CD4-positive, alpha-beta T cell treated with Interleukin-12 subunit alpha and Interleukin-12 subunit beta, for 1 hour (primary cell): ENCODE measurements at regions not wholly inside any gene's neighbourhood (a gene's known extent, or its start where the extent isn't known, plus 50 kb on each side); places are given as distances from the start of the nearest gene placed in this dataset.

Experiments used
- DNase-seq: peaks from one replicate; pipeline ENCODE4 v3.0.0-alpha.2; 2020

DNA sequence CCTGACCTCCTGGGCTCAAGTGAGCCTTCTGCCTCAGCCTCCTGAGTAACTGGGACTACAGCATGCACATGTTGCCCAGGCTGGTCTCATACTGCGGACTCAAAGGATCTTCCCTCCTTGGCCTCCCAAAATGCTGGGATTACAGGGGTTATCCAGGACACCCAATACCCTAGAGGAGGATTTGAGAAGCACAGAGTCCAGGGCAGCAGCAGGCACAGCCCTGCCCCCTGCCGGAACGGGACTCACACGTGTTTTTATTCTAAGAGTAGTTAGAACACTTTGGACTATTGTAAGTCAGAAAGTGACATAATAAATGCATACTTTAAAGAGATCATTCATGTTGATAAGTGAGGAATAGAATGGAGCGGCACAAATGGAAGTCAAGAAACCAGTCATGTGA lies 80.2 kb downstream of the C6orf118 start:
- DNase-seq: no peak

DNA sequence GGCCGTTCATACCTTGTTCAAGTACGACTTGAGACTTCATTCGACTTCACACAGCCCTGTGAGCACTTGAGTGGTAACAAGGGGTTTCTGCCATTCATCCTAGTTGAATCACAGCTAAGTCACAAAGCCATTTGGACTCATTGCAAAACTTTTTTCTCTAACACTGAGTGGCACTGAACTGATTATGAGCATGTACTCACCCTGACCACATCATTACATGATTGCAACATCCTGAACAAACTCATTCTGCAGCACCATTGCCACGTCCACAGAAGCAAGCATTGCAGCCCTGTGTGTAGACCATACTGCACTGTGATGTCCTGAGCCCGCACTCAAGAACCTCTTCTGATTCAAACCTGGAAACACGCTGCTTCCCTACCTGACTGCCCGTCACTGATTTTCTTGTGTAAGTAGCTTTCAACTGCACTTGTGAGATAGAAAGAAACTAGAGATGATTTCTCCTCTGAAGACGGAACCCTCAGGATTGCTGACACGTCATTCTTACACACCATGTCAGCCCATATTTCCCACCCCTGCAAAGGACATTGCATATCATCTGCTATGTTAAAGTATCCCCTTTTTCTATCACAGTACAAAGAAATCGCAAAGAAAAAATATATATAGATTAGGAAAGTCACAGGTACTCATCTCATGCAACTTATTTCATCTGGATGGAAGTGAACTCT lies 81.6 kb downstream of the C6orf118 start:
- DNase-seq: no peak

DNA sequence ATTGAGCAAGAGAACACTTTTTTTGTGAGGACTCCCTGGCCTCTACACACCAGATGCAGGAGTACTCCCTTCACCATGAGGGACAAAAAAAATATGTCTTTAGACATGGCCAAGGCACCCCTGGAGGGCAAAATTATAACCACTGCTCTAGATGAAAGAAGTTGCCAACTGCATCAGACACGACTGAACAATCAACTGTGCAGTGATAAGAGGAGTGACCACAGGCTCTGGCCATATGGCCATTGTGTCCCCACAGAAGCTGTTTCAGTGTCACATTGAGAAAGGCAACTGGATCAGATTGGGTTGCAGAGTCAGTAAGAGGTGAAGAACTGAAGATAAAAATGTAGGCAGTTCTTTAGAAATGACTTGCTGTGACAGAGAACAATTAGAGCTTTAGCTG lies 85.7 kb downstream of the C6orf118 start:
- DNase-seq: no peak

- no peak for DNase-seq
These were observed 86.3 kb downstream of the C6orf118 start for GRCh38 chr6:165223101-165223500.

- no peak for DNase-seq
These were observed 86.9 kb downstream of the C6orf118 start for GRCh38 chr6:165222315-165223025.

DNA sequence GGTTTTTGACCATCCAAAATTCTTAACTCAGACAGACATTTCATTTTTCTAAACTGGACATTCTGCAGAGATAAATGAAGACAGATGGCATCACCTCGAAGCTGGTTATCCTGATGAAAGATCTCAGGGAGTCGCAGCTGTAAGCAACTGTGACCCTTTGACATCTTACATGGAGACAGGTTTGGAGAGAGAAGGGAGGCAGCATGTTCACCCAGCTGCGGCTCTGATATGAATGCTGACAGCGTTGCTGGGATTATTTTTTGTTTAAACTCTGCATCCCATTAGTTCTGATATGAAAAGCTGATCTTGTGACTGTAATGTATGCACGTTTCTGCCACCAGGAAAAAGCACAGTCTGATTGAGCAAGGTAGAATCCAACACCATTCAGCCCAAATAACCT lies 89.4 kb downstream of the C6orf118 start:
- DNase-seq: no peak

GRCh38 chr6:165219629-165220028 lies 89.8 kb downstream of the C6orf118 start:
- no peak for DNase-seq

- DNase-seq: no peak
These were observed 90.6 kb downstream of the C6orf118 start for GRCh38 chr6:165218829-165219228.

DNA sequence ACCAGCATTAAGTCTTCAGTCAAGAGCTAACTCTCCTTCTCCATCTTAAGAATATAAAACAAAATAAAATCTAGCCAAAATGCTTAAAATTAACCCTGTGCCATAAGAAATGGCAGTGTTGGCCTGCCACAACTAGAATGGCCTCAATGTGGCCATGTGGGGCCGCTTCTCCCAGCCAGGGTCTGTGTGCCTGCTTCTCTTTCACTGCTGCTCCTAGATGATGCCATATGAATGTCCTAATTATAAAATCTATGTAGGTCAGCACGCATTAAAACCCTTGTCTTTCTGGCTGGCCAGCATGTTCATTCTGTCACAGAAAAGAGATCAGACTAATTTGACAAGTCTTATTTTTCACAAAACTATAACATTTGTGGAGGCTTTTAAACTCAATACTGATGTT lies 102.6 kb downstream of the C6orf118 start:
- DNase-seq: no peak

DNA sequence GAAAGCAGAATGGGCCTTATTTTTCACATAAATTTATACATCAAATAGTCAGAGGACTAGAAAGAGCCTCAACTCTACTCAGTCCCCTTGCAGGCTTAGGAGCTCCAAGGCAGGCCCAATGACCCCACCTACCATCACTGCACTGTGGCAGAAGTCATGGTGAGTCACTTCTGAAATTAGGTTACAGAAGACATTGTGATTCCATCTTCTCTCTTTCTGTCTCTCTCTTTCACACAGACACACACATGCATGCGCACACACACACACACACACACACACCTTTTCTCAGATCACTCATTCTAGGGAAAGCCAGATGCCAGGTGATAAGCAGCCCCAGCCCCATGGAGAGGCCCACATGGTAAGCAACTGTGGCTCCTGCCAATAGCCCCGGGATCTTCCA lies 103.8 kb downstream of the C6orf118 start:
- DNase-seq: no peak

- no peak for DNase-seq
These were observed 104.4 kb downstream of the C6orf118 start for GRCh38 chr6:165204807-165205545.

GRCh38 chr6:165200178-165200577 lies 109.2 kb downstream of the C6orf118 start:
- no peak for DNase-seq

- no peak for DNase-seq
These were observed 117.9 kb downstream of the C6orf118 start for GRCh38 chr6:165191461-165191860.

DNA sequence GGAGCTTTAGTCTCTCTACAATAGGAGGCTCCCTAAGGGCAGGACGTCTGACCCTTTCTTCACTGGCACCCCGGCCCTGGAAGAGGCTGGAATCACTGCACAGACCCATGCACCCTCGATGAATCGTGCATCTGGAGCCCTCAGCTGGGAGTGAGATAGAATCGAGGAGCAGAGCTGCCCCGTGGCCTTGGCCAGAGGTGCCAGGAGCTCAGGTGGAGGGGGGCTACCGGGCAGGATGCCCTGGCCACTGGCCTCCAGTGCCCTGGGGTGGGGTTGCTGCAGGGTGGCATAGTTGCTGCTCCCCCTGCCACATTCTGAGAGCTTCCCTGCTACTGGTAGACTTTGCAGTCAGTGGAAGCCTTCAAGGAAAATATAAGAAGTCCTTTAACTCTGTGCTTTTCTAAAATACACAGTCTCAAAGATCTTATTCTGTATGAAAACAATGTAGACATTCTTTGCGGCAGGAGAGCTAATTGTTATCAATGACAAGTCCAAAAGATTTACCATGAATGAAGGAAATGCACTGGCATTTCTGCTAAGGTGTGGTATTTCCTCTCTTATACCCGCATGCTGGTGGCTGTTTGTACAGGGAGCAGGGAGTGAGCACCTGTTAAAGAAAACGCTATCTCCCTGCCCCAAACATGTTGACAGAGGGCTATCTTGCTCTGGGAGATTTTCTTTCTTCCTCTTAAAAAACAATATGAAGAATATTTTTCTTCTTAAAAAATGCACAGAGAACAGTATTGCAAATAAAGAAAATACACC lies 122.8 kb downstream of the C6orf118 start:
- no peak for DNase-seq

- DNase-seq: no peak
These were observed 123.4 kb downstream of the C6orf118 start for GRCh38 chr6:165186041-165186440.

DNA sequence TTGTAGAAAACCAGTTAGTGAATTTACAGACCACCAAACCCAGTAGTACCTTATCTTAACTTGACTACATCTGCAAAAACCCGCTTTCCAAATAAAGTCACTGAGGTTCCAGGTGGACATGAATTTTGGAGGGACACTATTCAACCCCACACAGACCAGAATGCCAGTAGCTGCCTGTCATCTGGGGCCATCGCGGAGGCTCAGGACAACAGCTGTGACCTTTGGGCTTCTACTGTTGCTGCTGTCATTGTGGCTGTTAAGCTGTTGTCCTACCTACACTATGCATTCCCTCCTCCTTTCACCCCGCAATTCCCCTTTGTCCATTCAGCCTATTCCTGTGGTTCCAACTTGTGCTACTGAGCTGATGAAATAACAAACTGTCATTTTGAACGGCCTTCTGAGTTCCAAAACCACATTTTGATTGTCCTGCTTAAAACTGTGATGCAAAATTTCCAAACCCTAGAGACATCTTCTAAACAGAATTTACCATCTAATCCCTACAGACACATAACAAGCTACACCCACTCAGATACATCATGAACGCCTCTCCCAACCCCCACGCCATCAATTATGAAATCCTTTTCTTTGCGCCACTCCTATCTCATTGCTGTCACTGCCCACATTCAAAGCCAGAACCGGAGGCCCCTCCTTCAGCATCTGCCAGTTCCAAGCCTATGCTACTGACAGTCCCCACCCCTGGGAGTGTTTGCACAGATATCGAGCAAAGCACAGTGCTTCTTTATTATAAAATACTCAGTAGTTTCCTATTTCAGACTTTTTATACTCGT lies 125.0 kb downstream of the C6orf118 start:
- DNase-seq: no peak

GRCh38 chr6:165183496-165184140 lies 125.8 kb downstream of the C6orf118 start:
- DNase-seq: no peak

- DNase-seq: no peak
These were observed 126.3 kb downstream of the C6orf118 start for GRCh38 chr6:165183071-165183470.

DNA sequence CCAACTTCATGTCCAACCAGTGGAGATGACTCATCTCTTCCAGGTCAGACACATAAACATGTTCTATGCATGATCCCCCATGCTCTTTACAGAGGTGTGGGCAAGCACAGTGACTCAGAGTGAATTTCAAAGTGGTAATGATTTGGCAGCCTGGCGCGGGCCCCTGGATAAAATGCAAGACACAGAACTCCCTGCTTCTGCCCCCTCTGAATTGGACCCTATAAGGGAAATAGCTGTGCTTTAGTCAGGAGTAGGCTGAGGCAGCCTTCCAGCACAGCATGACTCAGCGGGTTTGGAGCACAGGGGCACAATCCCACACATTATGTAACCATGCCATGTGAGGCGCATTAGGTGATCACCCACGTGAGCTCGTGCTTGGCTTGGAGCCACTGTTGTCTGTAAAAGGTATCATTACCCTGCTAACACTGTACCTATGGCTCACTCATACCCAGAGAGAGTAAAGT lies 127.4 kb downstream of the C6orf118 start:
- DNase-seq: no peak

DNA sequence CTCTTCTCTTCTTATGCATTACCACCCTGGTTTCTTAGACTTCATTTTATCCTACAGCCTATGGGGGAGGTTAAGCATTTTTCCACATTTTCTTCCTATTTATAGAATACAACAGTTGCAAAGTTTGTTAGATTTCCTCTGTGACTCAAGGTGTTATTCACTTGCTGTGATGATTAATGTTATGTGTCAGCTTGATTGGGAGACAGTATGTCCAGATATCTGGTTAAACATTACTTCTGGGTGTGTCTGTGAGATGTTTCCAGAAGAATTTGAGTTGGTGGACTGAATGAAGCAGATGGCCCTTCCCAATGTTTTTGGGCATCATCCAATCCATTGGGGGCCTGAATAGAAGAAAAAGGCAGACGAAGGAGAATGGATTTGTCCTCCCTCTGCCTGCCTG lies 131.3 kb downstream of the C6orf118 start:
- no peak for DNase-seq

GRCh38 chr6:165173484-165173883 lies 135.9 kb downstream of the C6orf118 start:
- DNase-seq: no peak

DNA sequence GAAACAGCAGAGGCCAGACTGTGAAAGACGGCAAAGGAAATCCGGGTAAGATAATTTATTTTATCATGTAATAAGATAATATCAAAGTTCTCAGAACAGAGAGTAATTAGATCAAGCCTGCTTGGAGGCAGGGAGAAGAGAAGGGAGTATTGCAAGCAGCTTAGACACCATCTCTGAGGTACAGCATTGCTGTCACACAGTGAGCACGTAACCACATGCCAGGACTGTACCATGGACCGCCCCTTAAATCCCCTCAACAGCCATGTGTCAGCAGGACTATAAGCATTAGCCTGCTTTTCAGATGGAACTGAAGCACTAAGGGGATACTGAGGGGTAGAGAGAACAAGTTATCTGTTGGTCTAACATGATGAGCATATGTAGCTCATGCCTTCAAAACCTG lies 141.5 kb downstream of the C6orf118 start:
- DNase-seq: no peak
